GM23338 (cell line): ENCODE measurements at regions not wholly inside any gene's neighbourhood (a gene's known extent, or its start where the extent isn't known, plus 50 kb on each side); places are given as distances from the start of the nearest gene placed in this dataset.

ENCODE experiments used
- ATAC-seq: fragments of 200-7000 bp; cut with Tn5 transposase; 3 replicates; pipeline ENCODE4 v1.9.1; 2020
- DNase-seq: peaks from one replicate; pipeline ENCODE4 v3.0.0-alpha.2; 2015; ENCODE audit warnings: low spot score
- H2AFZ ChIP-seq: fragments of 200-600 bp; sonication (generic); 2 replicates; pipeline ENCODE4 v1.8.0; 2016; ENCODE audit warnings: antibody characterized with exemption, mild to moderate bottlenecking, moderate library complexity
- H3F3A ChIP-seq: fragments of 200-600 bp; sonication (generic); replicated peaks from 2 replicates; pipeline ENCODE4 v1.8.0; 2017; ENCODE audit warnings: antibody characterized with exemption, mixed run types, low read depth
- H3K27ac ChIP-seq: fragments of 200-600 bp; sonication (generic); 2 replicates; pipeline ENCODE4 v1.6.1; 2016; ENCODE audit warnings: low read depth
- H3K27me3 ChIP-seq: fragments of 200-600 bp; sonication (generic); 2 replicates; pipeline ENCODE4 v1.8.0; 2016; ENCODE audit warnings: mild to moderate bottlenecking, mixed run types, moderate library complexity; ENCODE audit not compliant: insufficient read depth
- H3K36me3 ChIP-seq: fragments of 200-600 bp; sonication (generic); 2 replicates; pipeline ENCODE4 v1.8.0; 2016; ENCODE audit warnings: mild to moderate bottlenecking; ENCODE audit not compliant: insufficient read depth
- H3K4me1 ChIP-seq: fragments of 200-600 bp; sonication (generic); 2 replicates; pipeline ENCODE4 v1.8.0; 2016; ENCODE audit warnings: mild to moderate bottlenecking, moderate library complexity; ENCODE audit not compliant: insufficient read depth
- H3K4me2 ChIP-seq: fragments of 200-600 bp; sonication (generic); 2 replicates; pipeline ENCODE4 v1.7.1; 2017; ENCODE audit warnings: mixed run types
- H3K4me3 ChIP-seq: fragments of 200-600 bp; sonication (generic); 2 replicates; pipeline ENCODE4 v1.6.1; 2016; ENCODE audit warnings: mixed run types
- H3K79me2 ChIP-seq: fragments of 200-600 bp; sonication (generic); replicated peaks from 2 replicates; pipeline ENCODE4 v1.8.0; 2017; ENCODE audit warnings: mild to moderate bottlenecking; ENCODE audit not compliant: insufficient read depth
- H3K9me2 ChIP-seq: fragments of 200-600 bp; sonication (generic); 2 replicates; pipeline ENCODE4 v1.8.0; 2017; ENCODE audit not compliant: insufficient read depth
- H4K20me1 ChIP-seq: fragments of 200-600 bp; sonication (generic); replicated peaks from 2 replicates; pipeline ENCODE4 v1.8.0; 2017; ENCODE audit warnings: mild to moderate bottlenecking; ENCODE audit not compliant: insufficient read depth
- H3K27ac Mint-ChIP-seq: 2 replicates; pipeline ENCODE4 v1.8.0; 2020; ENCODE audit warnings: inconsistent platforms, mild to moderate bottlenecking, moderate library complexity, mixed read lengths
- H3K27me3 Mint-ChIP-seq: 3 replicates; pipeline ENCODE4 v1.8.0; 2022; ENCODE audit warnings: low read depth, mild to moderate bottlenecking, moderate library complexity, mixed read lengths, inconsistent platforms; ENCODE audit not compliant: insufficient read depth, poor library complexity
- H3K36me3 Mint-ChIP-seq: 3 replicates; pipeline ENCODE4 v1.8.0; 2021; ENCODE audit warnings: low read depth, mild to moderate bottlenecking, inconsistent platforms, moderate library complexity, mixed read lengths
- H3K4me1 Mint-ChIP-seq: 3 replicates; pipeline ENCODE4 v1.8.0; 2020; ENCODE audit warnings: mild to moderate bottlenecking, inconsistent platforms, mixed read lengths
- H3K4me3 Mint-ChIP-seq: 3 replicates; pipeline ENCODE4 v1.8.0; 2021; ENCODE audit warnings: moderate library complexity, mild to moderate bottlenecking, inconsistent platforms, mixed read lengths
- H3K9me3 Mint-ChIP-seq: 3 replicates; pipeline ENCODE4 v1.8.0; 2020; ENCODE audit warnings: moderate library complexity, mild to moderate bottlenecking, inconsistent platforms, mixed read lengths
- CREB1 ChIP-seq: fragments of 250-450 bp; sonication (Bioruptor Pico); IDR thresholded peaks from 2 replicates; pipeline ENCODE4 v1.5.0; 2020; ENCODE audit warnings: low read depth, mild to moderate bottlenecking, moderate library complexity
- ETS1 ChIP-seq: IDR thresholded peaks from 2 replicates; pipeline ENCODE4 v1.6.1; 2016; ENCODE audit warnings: antibody characterized with exemption
- EZH2 ChIP-seq: fragments of 200-600 bp; sonication (generic); IDR thresholded peaks from one replicate; pipeline ENCODE4 v1.8.0; 2017; ENCODE audit warnings: antibody characterized with exemption, mild to moderate bottlenecking, low read depth; ENCODE audit not compliant: unreplicated experiment
- EZH2phosphoT487 ChIP-seq: fragments of 200-600 bp; sonication (generic); IDR thresholded peaks from one replicate; pipeline ENCODE4 v1.8.1; 2018; ENCODE audit warnings: antibody characterized with exemption; ENCODE audit not compliant: unreplicated experiment
- JUNB ChIP-seq: IDR thresholded peaks from one replicate; pipeline ENCODE4 v1.6.1; 2016; ENCODE audit warnings: antibody characterized with exemption; ENCODE audit not compliant: unreplicated experiment
- NANOG ChIP-seq: IDR thresholded peaks from 2 replicates; pipeline ENCODE4 v1.6.1; 2016; ENCODE audit warnings: antibody characterized with exemption, borderline replicate concordance
- POLR2AphosphoS5 ChIP-seq: IDR thresholded peaks from 2 replicates; pipeline ENCODE4 v1.6.1; 2016; ENCODE audit warnings: antibody characterized with exemption, low read depth
- REST ChIP-seq: IDR thresholded peaks from one replicate; pipeline ENCODE4 v1.6.1; 2018; ENCODE audit warnings: antibody characterized with exemption; ENCODE audit not compliant: unreplicated experiment
- STAT1 ChIP-seq: IDR thresholded peaks from one replicate; pipeline ENCODE4 v1.6.1; 2016; ENCODE audit warnings: antibody characterized with exemption; ENCODE audit not compliant: unreplicated experiment
- ZNF114 ChIP-seq: fragments of 250-450 bp; sonication (Bioruptor Pico); IDR thresholded peaks from 2 replicates; pipeline ENCODE4 v1.5.0; 2020; ENCODE audit warnings: mild to moderate bottlenecking, moderate library complexity
- ZNF331 ChIP-seq: fragments of 250-450 bp; sonication (Bioruptor Pico); IDR thresholded peaks from 2 replicates; pipeline ENCODE4 v1.5.0; 2020; ENCODE audit warnings: low read depth, mild to moderate bottlenecking, moderate library complexity
- ZNF462 ChIP-seq: fragments of 250-450 bp; sonication (Bioruptor Pico); IDR thresholded peaks from 2 replicates; pipeline ENCODE4 v1.5.0; 2020; ENCODE audit warnings: mild to moderate bottlenecking, moderate library complexity
- TF ChIP-seq, protein P1 (sequence below), 2 experiments: fragments of 200-600 bp in 1 of 2; sonication (generic) in 1 of 2; conservative IDR thresholded peaks; 2 replicates each; pipeline versions ENCODE4 v1.5.1 to v1.6.1; 2016 to 2017; ENCODE audit warnings: antibody characterized with exemption in 2 of 2, low read depth in 2 of 2, mild to moderate bottlenecking in 2 of 2, moderate library complexity in 1 of 2

GRCh38 chr1:80517062-80517461, 1283.7 kb upstream of the ADGRL2 start:
- Mint-ChIP-seq H3K9me3 (peaks cover 10% of the 10 kb centered on the region; the same call in 1 of the 3 replicates), H3K4me3 (no peak overlapping the region), H3K4me1 (no peaks in the 10 kb centered on the region), H3K27ac (no peak overlapping the region), H3K27me3 (no peaks in the 10 kb centered on the region), H3K36me3 (peaks cover 2% of the 10 kb centered on the region; the same call in 1 of the 3 replicates)
- H3K27ac ChIP-seq, result no peak overlapping the region
- no peak overlapping the region for H3K4me3 ChIP-seq
- H3F3A ChIP-seq, result no peaks in the 10 kb centered on the region
- TF ChIP-seq, protein P1, sequence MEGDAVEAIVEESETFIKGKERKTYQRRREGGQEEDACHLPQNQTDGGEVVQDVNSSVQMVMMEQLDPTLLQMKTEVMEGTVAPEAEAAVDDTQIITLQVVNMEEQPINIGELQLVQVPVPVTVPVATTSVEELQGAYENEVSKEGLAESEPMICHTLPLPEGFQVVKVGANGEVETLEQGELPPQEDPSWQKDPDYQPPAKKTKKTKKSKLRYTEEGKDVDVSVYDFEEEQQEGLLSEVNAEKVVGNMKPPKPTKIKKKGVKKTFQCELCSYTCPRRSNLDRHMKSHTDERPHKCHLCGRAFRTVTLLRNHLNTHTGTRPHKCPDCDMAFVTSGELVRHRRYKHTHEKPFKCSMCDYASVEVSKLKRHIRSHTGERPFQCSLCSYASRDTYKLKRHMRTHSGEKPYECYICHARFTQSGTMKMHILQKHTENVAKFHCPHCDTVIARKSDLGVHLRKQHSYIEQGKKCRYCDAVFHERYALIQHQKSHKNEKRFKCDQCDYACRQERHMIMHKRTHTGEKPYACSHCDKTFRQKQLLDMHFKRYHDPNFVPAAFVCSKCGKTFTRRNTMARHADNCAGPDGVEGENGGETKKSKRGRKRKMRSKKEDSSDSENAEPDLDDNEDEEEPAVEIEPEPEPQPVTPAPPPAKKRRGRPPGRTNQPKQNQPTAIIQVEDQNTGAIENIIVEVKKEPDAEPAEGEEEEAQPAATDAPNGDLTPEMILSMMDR (conservative IDR thresholded peaks at IDR 0.05; ENCODE audit: low read depth in 2 of 2), result no peak
- TF ChIP-seq REST (no peak), ZNF462 (CRISPR knock-in tag) (no peak), POLR2AphosphoS5 (no peak), ZNF331 (CRISPR knock-in tag) (no peak), STAT1 (no peak), EZH2 (no peak), ZNF114 (CRISPR knock-in tag) (no peak), ETS1 (no peak), NANOG (no peak), JUNB (no peak), EZH2phosphoT487 (no peak), CREB1 (CRISPR knock-in tag) (no peak)
- no peak for ATAC-seq
- H3K4me1 ChIP-seq, result no peaks in the 10 kb centered on the region
- H3K36me3 ChIP-seq, result no peaks in the 10 kb centered on the region
- H3K79me2 ChIP-seq, result no peaks in the 10 kb centered on the region
- no peak for DNase-seq
- H4K20me1 ChIP-seq, result no peaks in the 10 kb centered on the region
- H3K27me3 ChIP-seq, result no peaks in the 10 kb centered on the region
- H2AFZ ChIP-seq, result no peak overlapping the region
- no peak overlapping the region for H3K4me2 ChIP-seq
- H3K9me2 ChIP-seq, result no peaks in the 10 kb centered on the region
